Activated naive CD4-positive, alpha-beta T cell treated with anti-CD3 and anti-CD28 coated beads for 36 hours (primary cell): ENCODE measurements at regions not wholly inside any gene's neighbourhood (a gene's known extent, or its start where the extent isn't known, plus 50 kb on each side); places are given as distances from the start of the nearest gene placed in this dataset.
"Not testable (repeated sequence)": the region's sequence is repeated elsewhere in the genome, so short reads cannot be mapped to it uniquely, and the experiment has no call there.

Experiments used
- CTCF ChIA-PET: fragments of 350-600 bp; sonication (Branson Sonifier 250); formaldehyde crosslinking; loops from one replicate; lab custom pipeline; 2021; ENCODE audit warnings: antibody characterized with exemption; lab: Charles Lee
- DNase-seq: peaks from one replicate; pipeline ENCODE4 v3.0.0-alpha.2; 2020
- H3K27ac Mint-ChIP-seq: one replicate; pipeline ENCODE4 v1.8.0; 2021; ENCODE audit warnings: mild to moderate bottlenecking, mixed read lengths
- H3K27me3 Mint-ChIP-seq: one replicate; pipeline ENCODE4 v1.8.0; 2021; ENCODE audit warnings: low read depth, mixed read lengths
- H3K36me3 Mint-ChIP-seq: one replicate; pipeline ENCODE4 v1.8.0; 2021; ENCODE audit warnings: low read depth, mixed read lengths
- H3K4me1 Mint-ChIP-seq: one replicate; pipeline ENCODE4 v1.8.0; 2021; ENCODE audit warnings: low read depth, mixed read lengths
- H3K4me3 Mint-ChIP-seq: one replicate; pipeline ENCODE4 v1.8.0; 2021; ENCODE audit warnings: mild to moderate bottlenecking, moderate library complexity, mixed read lengths
- H3K9me3 Mint-ChIP-seq: one replicate; pipeline ENCODE4 v1.8.0; 2021; ENCODE audit warnings: mixed read lengths
- intact Hi-C: fragments of 100-400 bp; cut with micrococcal nuclease; formaldehyde crosslinking; loops from one replicate; pipeline ENCODE4 v1.15.1; 2023

GRCh38 chr13:19059016-19059780 lies 122.4 kb downstream of the TUBA3C start:
- no peak for DNase-seq
- CTCF ChIA-PET, result interaction anchor here (0.6 kb wide), 1 partner anchor 795 kb away, joined by 3 read pairs; no protein-coding TSS in a partner anchor
- H3K27ac Mint-ChIP-seq, result no peak overlapping the region
- peaks cover 3% of the 10 kb centered on the region for H3K27me3 Mint-ChIP-seq
- H3K4me3 Mint-ChIP-seq, result no peak overlapping the region
- H3K9me3 Mint-ChIP-seq, result peaks cover 5% of the 10 kb centered on the region
- intact Hi-C loops, result no loop called here
- H3K36me3 Mint-ChIP-seq, result no peaks in the 10 kb centered on the region
- H3K4me1 Mint-ChIP-seq, result no peaks in the 10 kb centered on the region

GRCh38 chr13:19058566-19058965 lies 123.1 kb downstream of the TUBA3C start:
- no peak overlapping the region for H3K27ac Mint-ChIP-seq
- DNase-seq, result no peak

DNA sequence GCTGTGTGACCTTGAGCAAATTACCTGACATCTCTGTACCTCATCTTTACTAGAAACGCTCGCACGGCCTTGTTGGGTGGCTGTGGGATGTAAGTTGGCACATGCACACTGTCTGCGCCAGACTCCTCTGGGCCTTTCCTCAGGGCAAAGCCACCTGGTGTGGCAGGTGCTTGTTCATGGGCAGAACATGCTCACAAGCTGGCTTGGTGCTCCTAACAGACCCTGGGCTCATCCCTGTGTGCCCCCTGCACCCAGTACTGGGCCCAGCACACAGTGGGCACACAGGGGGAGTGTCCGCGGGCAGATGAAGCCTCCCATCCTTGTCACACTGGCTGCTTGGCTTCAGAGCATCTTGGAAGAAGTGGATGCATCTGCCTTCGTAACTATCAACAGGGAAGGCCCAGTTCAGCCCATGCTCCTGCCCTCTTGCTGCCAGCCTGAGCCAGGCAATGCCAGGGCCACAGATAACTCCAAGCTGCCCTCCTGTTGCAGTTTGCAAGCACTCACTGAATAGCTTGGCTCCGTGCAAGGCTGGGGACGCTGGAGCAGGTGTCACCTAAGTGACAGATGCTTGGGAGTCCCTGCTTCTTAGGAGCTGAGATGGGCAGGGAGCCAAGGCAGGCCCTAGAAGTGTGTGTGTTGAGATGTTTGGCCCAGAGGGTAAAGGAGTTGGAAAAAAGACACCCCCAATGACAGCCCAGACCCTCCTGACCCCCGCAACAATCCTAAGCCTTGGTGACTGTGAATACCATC lies 123.9 kb downstream of the TUBA3C start:
- no peak overlapping the region for H3K4me3 Mint-ChIP-seq
- peaks cover 3% of the 10 kb centered on the region for H3K27me3 Mint-ChIP-seq
- H3K27ac Mint-ChIP-seq, result no peak overlapping the region
- CTCF ChIA-PET, result no interaction called here
- H3K9me3 Mint-ChIP-seq, result peaks cover 2% of the 10 kb centered on the region
- no peak for DNase-seq
- H3K36me3 Mint-ChIP-seq, result no peaks in the 10 kb centered on the region
- intact Hi-C loops, result no loop called here
- no peaks in the 10 kb centered on the region for H3K4me1 Mint-ChIP-seq

More at GRCh38 chr13:19058566-19058965, 123.1 kb downstream of the TUBA3C start:
- Mint-ChIP-seq H3K4me1 (no peaks in the 10 kb centered on the region), H3K36me3 (no peaks in the 10 kb centered on the region), H3K4me3 (no peak overlapping the region), H3K27me3 (peaks cover 3% of the 10 kb centered on the region), H3K9me3 (peaks cover 2% of the 10 kb centered on the region)
- CTCF ChIA-PET, result no interaction called here
- intact Hi-C loops, result no loop called here

GRCh38 chr13:19056984-19057490 lies 124.6 kb downstream of the TUBA3C start:
- Mint-ChIP-seq H3K9me3 (peaks cover 2% of the 10 kb centered on the region), H3K27ac (no peak overlapping the region), H3K4me3 (no peak overlapping the region), H3K4me1 (no peaks in the 10 kb centered on the region), H3K27me3 (peaks cover 3% of the 10 kb centered on the region), H3K36me3 (no peaks in the 10 kb centered on the region)
- CTCF ChIA-PET, result no interaction called here
- no peak for DNase-seq
- intact Hi-C loops, result no loop called here

DNA sequence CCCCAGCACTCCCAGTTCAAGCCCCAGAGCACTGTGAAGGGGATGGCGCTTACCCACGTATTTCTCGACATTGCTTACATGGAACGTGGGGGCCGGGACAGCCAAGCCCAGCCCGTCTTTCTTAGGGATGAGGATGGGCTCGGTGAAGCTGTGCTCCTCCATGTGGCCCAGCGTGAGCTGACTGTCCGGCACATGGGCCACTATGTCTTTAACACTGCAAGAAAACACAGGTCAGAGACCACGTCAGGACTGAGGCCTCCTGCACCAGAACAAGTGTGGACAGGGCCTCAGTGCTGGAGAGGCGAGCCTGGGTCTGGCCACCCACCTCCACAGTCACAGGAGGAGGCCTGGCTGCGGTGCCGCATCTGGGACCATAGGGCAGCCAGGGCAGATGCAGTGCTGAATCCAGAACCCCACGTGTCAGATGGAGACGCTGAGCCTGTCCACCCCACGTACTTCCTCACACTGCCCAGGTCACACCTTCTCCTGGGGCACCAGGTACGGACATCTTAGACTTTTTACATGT lies 125.2 kb downstream of the TUBA3C start:
- H3K27ac Mint-ChIP-seq, result no peak overlapping the region
- CTCF ChIA-PET, result no interaction called here
- peaks cover 2% of the 10 kb centered on the region for H3K9me3 Mint-ChIP-seq
- peaks cover 3% of the 10 kb centered on the region for H3K27me3 Mint-ChIP-seq
- no peak overlapping the region for H3K4me3 Mint-ChIP-seq
- H3K4me1 Mint-ChIP-seq, result no peaks in the 10 kb centered on the region
- no peaks in the 10 kb centered on the region for H3K36me3 Mint-ChIP-seq
- no peak for DNase-seq
- intact Hi-C loops, result no loop called here

DNA sequence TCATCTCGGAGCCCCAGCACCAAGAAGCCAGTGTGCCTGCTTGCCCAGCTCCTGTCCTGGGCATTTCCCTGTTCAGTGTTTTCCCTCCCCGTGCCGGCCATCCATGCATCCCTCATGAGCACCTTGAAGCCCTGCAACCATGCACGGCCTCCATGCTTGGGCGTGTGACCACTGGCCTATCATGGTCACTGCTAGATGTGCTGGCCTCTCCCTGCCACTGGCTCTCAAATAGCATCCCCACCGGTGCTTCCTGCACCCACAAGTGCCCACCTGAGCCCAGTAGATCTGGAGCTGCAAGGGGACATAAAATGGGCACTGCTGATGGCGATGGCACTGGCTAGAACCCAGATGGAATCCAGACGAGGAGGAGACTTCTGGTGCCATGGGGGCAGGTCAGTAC lies 126.0 kb downstream of the TUBA3C start:
- CTCF ChIA-PET, result no interaction called here
- intact Hi-C loops, result no loop called here
- Mint-ChIP-seq H3K27me3 (peaks cover 2% of the 10 kb centered on the region), H3K36me3 (no peaks in the 10 kb centered on the region), H3K4me1 (no peaks in the 10 kb centered on the region), H3K4me3 (no peak overlapping the region), H3K27ac (no peak overlapping the region), H3K9me3 (peaks cover 2% of the 10 kb centered on the region)
- no peak for DNase-seq

DNA sequence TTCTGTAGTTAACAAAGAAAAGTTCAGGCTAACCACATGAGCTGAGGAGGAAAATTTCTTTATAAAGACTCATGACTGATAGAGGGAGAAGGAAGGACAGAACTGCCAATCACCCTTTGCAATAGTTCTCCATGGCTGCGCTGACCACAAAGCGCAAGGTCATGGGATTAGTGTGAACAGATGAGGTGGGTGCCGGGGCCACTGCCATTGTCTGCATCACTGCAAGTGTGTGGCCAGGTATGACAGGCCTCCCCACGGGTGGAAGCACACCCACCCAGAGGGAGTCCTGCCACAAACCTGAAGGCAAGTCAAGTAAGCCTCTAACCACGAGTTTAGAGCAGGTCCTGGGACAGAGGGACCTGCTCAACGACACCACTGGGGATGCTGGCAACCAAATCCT lies 128.1 kb downstream of the TUBA3C start:
- no peaks in the 10 kb centered on the region for H3K36me3 Mint-ChIP-seq
- no peaks in the 10 kb centered on the region for H3K4me1 Mint-ChIP-seq
- H3K27me3 Mint-ChIP-seq, result no peaks in the 10 kb centered on the region
- intact Hi-C loops, result no loop called here
- H3K9me3 Mint-ChIP-seq, result peaks cover 2% of the 10 kb centered on the region
- no peak for DNase-seq
- no peak overlapping the region for H3K27ac Mint-ChIP-seq
- H3K4me3 Mint-ChIP-seq, result no peak overlapping the region
- CTCF ChIA-PET, result interaction anchor here (0.7 kb wide), 1 partner anchor 10 kb away, joined by 3 read pairs; no protein-coding TSS in a partner anchor

DNA sequence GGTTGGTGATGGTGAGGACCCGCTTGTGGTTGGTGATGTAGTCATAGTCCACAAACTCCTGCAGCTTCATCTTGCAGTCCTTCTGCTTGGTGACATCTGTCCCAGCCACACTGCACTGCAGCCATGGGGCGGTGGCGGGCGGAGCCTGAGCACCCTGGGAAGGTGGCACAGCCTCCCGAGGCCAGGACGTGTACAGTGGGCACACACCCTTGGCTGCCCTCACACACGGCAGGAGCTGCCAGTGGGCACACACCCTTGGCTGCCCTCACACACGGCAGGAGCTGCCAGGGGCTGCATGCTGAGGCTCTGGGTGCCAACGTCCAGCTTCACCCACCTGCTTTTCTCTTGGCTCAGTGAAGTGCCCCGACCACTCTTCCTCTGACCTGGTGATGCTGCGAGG lies 128.7 kb downstream of the TUBA3C start:
- intact Hi-C loops, result no loop called here
- Mint-ChIP-seq H3K4me3 (no peak overlapping the region), H3K9me3 (peaks cover 2% of the 10 kb centered on the region), H3K36me3 (no peaks in the 10 kb centered on the region), H3K4me1 (no peaks in the 10 kb centered on the region), H3K27ac (no peak overlapping the region), H3K27me3 (no peaks in the 10 kb centered on the region)
- CTCF ChIA-PET, result interaction anchor here (0.7 kb wide), 1 partner anchor 10 kb away, joined by 3 read pairs; no protein-coding TSS in a partner anchor
- DNase-seq, result no peak

- intact Hi-C loops, result no loop called here
- no peak for DNase-seq
- no peaks in the 10 kb centered on the region for H3K36me3 Mint-ChIP-seq
- H3K4me1 Mint-ChIP-seq, result no peaks in the 10 kb centered on the region
- H3K27me3 Mint-ChIP-seq, result no peaks in the 10 kb centered on the region
- CTCF ChIA-PET, result no interaction called here
- no peak overlapping the region for H3K27ac Mint-ChIP-seq
- H3K4me3 Mint-ChIP-seq, result no peak overlapping the region
- peaks cover 2% of the 10 kb centered on the region for H3K9me3 Mint-ChIP-seq
These were observed 129.4 kb downstream of the TUBA3C start for GRCh38 chr13:19052180-19052579.

DNA sequence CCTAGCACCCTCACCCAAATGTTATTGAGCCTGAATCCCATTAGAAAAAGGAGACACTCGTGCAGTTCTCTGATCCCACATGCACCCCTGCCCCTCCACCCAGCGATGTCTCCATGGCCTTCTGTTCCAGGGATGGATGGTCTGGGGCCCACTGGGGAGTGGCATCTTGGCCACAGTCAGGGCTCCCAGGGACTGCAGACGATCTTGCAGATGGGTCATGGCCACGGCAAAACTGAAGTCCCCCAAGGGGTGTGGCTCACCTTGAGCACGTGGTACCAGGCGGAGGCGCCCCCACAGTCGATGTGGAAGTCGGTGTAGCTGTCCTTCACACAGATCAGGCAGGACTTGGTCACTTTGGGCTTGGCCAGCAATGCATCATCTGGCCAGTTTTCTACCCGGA lies 130.7 kb downstream of the TUBA3C start:
- no peak overlapping the region for H3K4me3 Mint-ChIP-seq
- H3K27me3 Mint-ChIP-seq, result no peaks in the 10 kb centered on the region
- no peak overlapping the region for H3K27ac Mint-ChIP-seq
- H3K4me1 Mint-ChIP-seq, result no peaks in the 10 kb centered on the region
- no peak for DNase-seq
- intact Hi-C loops, result no loop called here
- peaks cover 2% of the 10 kb centered on the region for H3K9me3 Mint-ChIP-seq
- CTCF ChIA-PET, result interaction anchor here (1.2 kb wide), 1 partner anchor 11 kb away, joined by 3 read pairs; no protein-coding TSS in a partner anchor
- H3K36me3 Mint-ChIP-seq, result no peaks in the 10 kb centered on the region

GRCh38 chr13:19049624-19050023 lies 132.0 kb downstream of the TUBA3C start:
- H3K9me3 Mint-ChIP-seq, H3K4me3 Mint-ChIP-seq, intact Hi-C loops, H3K36me3 Mint-ChIP-seq, DNase-seq, H3K4me1 Mint-ChIP-seq, H3K27ac Mint-ChIP-seq, H3K27me3 Mint-ChIP-seq, CTCF ChIA-PET: not testable (repeated sequence)

GRCh38 chr13:19048381-19048780 lies 133.2 kb downstream of the TUBA3C start:
- Mint-ChIP-seq H3K36me3 (no peaks in the 10 kb centered on the region), H3K4me3 (no peak overlapping the region), H3K9me3 (peaks cover under 1% of the 10 kb centered on the region), H3K27me3 (no peaks in the 10 kb centered on the region), H3K4me1 (no peaks in the 10 kb centered on the region), H3K27ac (no peak overlapping the region)
- CTCF ChIA-PET, result no interaction called here
- DNase-seq, result no peak
- intact Hi-C loops, result no loop called here
